GM18499 (cell line): ENCODE measurements at regions not wholly inside any gene's neighbourhood (a gene's known extent, or its start where the extent isn't known, plus 50 kb on each side); places are given as distances from the start of the nearest gene placed in this dataset.
"Not testable (repeated sequence)": the region's sequence is repeated elsewhere in the genome, so short reads cannot be mapped to it uniquely, and the experiment has no call there.

Experiments used
- ATAC-seq: cut with Tn5 transposase; IDR thresholded peaks from one replicate; pipeline ENCODE4 v1.9.1; 2021; ENCODE audit warnings: moderate number of reproducible peaks; ENCODE audit not compliant: insufficient read depth, unreplicated experiment

DNA sequence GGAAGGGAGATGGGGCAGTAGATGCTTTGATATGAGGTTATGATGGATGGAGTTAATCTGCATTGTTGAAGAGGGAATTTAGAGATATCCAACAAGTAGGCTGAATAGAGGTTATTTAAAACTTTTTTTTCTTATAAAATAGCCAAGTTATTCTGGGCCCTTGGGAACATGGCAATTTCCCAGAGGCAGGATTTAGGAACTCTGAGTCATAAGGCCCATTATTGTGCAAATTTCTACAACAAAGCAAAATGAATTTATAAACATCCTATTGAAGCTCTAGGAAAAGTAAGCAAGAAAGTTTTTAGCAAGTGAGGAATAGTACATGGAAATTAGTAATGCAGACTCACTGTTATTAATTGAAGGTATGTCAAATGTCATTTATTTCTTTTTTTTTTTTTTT is 160.9 kb upstream of the NPY start:
- ATAC-seq, result no peak

DNA sequence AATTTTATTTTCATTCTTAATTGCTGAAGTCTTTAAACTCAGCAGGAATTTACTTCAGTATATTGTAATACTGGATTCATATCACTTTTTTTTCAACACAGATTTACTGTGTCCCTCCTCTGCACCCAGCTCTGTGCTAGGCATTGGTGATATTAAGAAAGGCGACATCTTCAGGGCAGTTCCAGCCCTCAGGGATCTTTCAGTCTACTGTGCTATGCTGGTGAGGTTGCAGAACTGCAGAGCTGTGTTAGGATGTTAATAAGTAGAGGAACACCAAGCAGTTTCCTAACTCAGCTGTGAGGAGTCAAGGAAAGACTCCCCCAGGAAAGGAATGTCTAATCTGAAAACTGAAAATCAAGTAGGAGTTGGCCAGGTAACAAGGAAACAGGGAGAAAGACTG is 158.2 kb upstream of the NPY start:
- ATAC-seq, result no peak

- ATAC-seq, result no peak
Observed at GRCh38 chr7:24127930-24128329, 156.1 kb upstream of the NPY start.

DNA sequence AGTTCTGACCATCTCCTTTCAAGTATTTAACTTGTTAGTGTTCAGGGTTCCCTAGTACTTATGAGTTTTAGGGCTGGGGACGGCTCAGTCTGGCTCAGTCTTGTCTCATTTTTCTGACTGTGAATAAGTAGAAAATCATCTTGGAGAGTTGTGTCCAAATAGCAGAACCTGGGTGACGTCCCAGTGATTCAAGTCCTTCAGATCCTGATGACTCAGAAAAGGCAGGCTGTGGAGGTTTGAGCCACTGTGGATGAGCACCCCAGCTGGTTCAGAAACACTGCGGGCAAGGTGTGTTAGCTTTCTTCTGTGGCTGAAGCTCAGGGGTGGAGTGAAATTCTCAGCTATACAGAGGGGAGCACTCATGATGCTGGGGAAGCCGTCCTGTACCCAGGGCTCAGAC is 154.4 kb upstream of the NPY start:
- ATAC-seq, result no peak

DNA sequence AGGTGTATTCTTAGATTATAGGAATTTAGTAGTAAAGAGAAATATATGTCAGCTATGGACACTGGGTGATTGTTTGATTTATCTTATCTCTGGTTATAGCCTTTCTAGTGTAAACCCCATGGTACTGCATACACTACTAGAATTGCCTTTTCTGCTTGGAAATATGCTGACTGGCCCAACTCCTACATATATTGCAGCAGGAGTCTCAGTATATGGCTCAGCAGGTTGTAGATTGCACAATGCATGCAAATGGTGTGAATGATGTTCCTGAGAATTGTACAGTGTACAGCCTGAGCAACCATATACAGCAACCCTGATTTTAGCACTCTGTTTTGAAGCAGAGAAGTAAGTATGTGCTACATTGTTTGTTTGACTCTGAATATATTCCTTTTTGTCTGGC is 153.4 kb upstream of the NPY start:
- no peak for ATAC-seq

GRCh38 chr7:24133691-24134090 is 150.3 kb upstream of the NPY start:
- ATAC-seq, result no peak

- ATAC-seq, result no peak
Observed at GRCh38 chr7:24134535-24134934, 149.5 kb upstream of the NPY start.

DNA sequence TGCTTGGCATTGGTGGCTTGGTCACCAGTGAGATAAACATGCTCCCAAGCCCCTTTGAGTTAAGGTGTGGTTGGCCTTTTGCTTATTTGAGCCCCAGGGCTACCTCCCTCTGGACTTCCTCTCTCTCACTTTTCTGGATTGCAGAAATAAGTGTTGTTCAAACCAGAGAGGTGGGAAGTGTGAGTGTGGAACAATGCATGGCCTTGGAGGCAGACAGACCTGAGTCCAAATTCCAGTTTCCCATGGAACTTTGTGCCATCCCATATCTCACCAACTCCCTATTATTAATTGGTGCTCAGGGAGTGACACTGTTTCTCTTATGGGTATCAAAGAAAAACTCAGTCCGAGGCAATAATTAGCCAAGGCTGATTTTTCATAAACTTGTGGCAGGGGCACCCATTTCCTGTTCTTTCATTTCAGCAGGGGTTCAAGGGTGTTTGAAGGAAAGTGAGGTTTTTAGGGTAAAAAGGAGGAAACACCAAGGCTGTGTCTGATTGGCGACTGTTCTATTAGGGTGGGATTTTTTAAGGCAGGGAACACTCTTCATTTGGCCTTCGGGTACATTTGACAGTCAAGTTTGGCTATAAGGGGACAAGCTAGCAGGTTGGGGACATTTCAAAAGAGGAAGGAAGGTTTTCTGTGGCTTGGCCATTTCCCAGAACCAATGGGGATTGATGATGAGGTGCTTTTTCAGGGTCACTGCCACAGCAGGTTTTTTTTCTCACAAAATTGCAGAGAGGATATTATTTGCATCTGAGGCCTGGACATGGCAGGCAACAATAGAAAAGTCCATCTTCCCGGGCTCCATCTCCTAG is 148.8 kb upstream of the NPY start:
- peak; percentile 69 for ATAC-seq

DNA sequence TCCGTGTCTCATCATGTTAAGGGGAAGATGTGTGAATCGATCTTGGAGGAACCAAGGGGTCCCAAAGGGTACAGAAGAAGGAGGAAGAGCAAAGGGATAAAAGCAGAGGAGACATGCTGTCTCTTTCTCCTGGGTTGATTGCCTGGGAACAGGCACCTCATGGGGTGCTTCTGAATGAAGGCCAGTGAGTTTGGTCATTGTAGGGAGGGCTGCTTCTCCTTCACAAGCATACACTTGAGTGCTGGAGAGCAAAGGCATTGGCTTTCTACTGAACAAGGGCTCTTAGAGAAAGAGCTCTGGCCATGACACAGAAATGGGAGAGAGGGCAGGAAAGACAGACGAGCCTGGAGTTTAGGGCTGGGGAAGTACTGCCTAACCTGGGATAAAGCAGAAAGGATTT is 146.7 kb upstream of the NPY start:
- ATAC-seq, result no peak

DNA sequence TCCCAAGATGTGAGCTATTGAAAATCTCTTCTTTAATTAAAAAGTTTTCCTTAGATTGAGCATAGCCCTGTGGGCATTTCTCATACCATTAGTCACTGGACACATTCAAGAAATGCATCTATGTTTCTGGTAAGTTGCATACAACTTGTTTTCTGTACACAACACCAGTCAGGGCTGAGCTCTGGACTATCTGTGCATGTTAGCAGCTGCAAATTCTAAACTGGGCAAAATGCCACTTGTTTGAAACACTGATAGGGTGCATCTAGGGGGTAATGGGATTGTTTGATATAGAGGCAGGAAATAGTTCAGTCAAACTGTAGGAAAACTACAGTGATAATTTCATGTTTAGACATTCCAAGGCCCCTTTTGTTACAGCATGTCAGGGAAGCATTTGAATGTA is 145.6 kb upstream of the NPY start:
- ATAC-seq, result no peak

DNA sequence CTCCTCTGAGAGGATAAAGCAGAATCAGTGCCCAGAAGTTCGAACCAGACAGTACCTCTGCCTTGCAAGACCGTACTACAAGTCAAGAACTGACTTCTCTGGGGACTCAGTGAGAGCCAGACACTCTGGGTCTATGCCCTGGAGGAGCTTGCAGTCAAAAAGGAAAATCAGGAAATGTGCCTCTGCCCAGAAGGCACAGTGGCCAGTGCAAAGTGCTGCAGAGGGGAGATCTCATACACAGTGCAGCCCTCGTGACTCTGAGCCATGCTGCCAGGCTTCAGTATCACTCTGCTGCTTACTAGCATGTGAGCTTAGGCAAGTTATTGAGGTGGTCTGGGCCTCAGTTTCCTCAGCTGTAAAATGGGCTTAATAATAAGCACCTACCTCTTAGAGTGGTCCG is 144.0 kb upstream of the NPY start:
- no peak for ATAC-seq

DNA sequence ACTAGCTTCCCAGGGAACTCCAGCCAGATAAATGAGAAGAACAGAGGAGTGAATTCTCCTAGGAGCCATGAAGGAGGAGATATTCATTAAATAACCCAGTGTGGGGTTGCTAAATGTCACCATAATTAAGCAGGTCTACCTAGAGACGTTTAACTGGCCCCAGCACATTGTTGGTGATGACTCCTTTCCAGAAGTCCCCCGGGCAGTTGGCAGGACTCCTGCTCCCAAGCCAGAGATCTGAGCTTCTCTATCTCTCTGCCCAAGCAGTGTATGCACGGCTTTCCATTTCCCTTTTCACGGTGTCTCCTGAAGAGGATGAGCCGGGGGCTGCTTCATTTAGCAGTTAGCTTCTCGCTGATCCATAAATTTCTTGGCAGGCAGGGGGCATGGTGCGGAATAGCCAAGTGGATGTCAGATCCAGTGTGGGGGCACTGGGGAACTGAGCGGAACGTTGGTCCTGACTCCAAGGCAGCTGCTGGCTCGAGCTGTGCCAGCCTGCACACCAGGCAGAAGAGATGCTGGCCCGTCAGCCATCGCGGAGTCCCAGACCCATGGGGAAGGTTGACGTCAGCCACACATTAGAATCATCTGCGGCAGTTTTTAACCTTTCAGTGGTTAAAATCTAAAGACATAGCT is 142.0 kb upstream of the NPY start:
- no peak for ATAC-seq

DNA sequence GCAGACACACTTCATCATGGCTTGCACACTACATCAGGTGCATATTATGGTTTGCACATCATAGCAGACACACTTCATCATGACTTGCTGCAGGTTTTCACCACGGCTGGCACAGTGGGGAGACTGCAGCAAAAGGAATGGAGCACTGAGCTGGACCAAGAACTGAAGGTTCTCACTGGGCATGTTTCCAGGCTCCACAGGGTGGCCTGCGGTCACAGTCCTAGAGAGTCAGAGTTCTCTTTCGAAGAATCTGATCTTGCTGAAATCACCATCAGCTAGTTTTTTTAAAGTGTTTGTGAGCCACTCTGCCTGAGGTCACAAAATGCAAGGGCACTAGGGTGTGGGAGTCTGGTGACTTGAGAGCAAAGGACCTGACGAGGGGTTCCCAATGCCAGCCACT is 140.4 kb upstream of the NPY start:
- no peak for ATAC-seq

DNA sequence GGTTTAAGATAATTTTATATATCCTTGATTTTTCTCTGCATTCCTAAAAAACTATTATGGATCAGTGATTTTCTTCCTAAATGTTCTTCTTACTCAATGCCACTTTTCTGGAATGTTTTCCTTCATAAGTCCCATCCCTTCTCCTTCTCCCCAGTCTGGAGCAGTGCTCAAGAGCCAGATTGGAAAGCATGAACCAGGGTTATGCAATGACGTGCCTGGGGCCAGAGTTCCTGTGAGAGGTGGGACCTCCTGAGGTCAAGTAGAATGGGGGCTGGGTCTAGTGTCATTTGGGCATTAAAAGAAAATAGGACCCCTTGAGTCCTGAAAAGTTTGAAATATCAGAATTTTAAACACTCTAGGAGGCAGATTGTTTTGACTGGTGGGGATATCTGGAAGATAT is 132.0 kb upstream of the NPY start:
- ATAC-seq, result no peak

- ATAC-seq, result no peak
Observed at GRCh38 chr7:24152356-24152755, 131.6 kb upstream of the NPY start.

GRCh38 chr7:24152877-24153472 is 131.0 kb upstream of the NPY start:
- no peak for ATAC-seq

- no peak for ATAC-seq
Observed at GRCh38 chr7:24157666-24158065, 126.3 kb upstream of the NPY start.

GRCh38 chr7:24158975-24159374 is 125.0 kb upstream of the NPY start:
- no peak for ATAC-seq

GRCh38 chr7:24164401-24164800 is 119.6 kb upstream of the NPY start:
- ATAC-seq, result no peak

- no peak for ATAC-seq
Observed at GRCh38 chr7:24169077-24169624, 114.8 kb upstream of the NPY start.

- ATAC-seq, result not testable (repeated sequence)
Observed at GRCh38 chr7:24171951-24172350, 112.0 kb upstream of the NPY start.
